PC-9 (cell line): ENCODE measurements at regions not wholly inside any gene's neighbourhood (a gene's known extent, or its start where the extent isn't known, plus 50 kb on each side); places are given as distances from the start of the nearest gene placed in this dataset.

Experiments
- BruUV-seq: library from RNA; stranded (reverse); fragments of 400-500 nt; replicated peaks from 2 replicates; lab custom pipeline; 2021; lab: Mats Ljungman, UMichigan
- CTCF ChIA-PET: fragments of 300-600 bp; sonication (Branson Sonifier 250); formaldehyde crosslinking; loops from one replicate; lab custom pipeline; 2022; ENCODE audit warnings: antibody characterized with exemption; lab: Charles Lee
- POLR2A ChIA-PET: fragments of 300-600 bp; sonication (Branson Sonifier 250); formaldehyde crosslinking; loops from one replicate; lab custom pipeline; 2022; ENCODE audit warnings: antibody characterized with exemption; ENCODE audit not compliant: unreplicated experiment; lab: Charles Lee
- DNase-seq, 2 experiments: peaks; one replicate each; pipeline versions ENCODE4 v3.0.0 to v3.0.0-alpha.2; 2015 to 2022; ENCODE audit warnings: mixed read lengths in 1 of 2
- H2AFZ ChIP-seq: fragments of 200-600 bp; sonication (generic); 2 replicates; pipeline ENCODE4 v1.8.1; 2017; ENCODE audit warnings: antibody characterized with exemption
- H3F3A ChIP-seq: fragments of 200-600 bp; sonication (generic); 2 replicates; pipeline ENCODE4 v1.8.1; 2017; ENCODE audit warnings: antibody characterized with exemption, mild to moderate bottlenecking, low read depth; ENCODE audit not compliant: insufficient read depth
- H3K27ac ChIP-seq: fragments of 200-600 bp; sonication (generic); 2 replicates; pipeline ENCODE4 v1.6.1; 2016; ENCODE audit warnings: mixed run types
- H3K27me3 ChIP-seq: fragments of 200-600 bp; sonication (generic); 2 replicates; pipeline ENCODE4 v1.6.1; 2016; ENCODE audit warnings: low read depth, mixed run types; ENCODE audit not compliant: insufficient read depth
- H3K36me3 ChIP-seq: fragments of 200-600 bp; sonication (generic); 2 replicates; pipeline ENCODE4 v1.6.1; 2016; ENCODE audit warnings: low read depth, mixed run types
- H3K4me1 ChIP-seq: fragments of 200-600 bp; sonication (generic); replicated peaks from 2 replicates; pipeline ENCODE4 v1.6.1; 2016; ENCODE audit warnings: mixed run types; ENCODE audit not compliant: insufficient read depth
- H3K4me2 ChIP-seq: fragments of 200-600 bp; sonication (generic); 2 replicates; pipeline ENCODE4 v1.6.1; 2017; ENCODE audit warnings: mixed run types
- H3K4me3 ChIP-seq: fragments of 200-600 bp; sonication (generic); 2 replicates; pipeline ENCODE4 v1.6.1; 2016; ENCODE audit warnings: mixed run types
- H3K79me2 ChIP-seq: fragments of 200-600 bp; sonication (generic); 2 replicates; pipeline ENCODE4 v1.6.1; 2017; ENCODE audit warnings: low read depth, mixed run types
- H3K9me2 ChIP-seq: fragments of 200-600 bp; sonication (generic); 2 replicates; pipeline ENCODE4 v1.8.1; 2017; ENCODE audit warnings: mild to moderate bottlenecking; ENCODE audit not compliant: insufficient read depth
- H3K9me3 ChIP-seq: fragments of 200-600 bp; sonication (generic); 2 replicates; pipeline ENCODE4 v1.8.1; 2016; ENCODE audit warnings: low read depth; ENCODE audit not compliant: insufficient read depth
- H4K20me1 ChIP-seq: fragments of 200-600 bp; sonication (generic); 2 replicates; pipeline ENCODE4 v1.8.1; 2017; ENCODE audit not compliant: insufficient read depth
- EZH2 ChIP-seq: fragments of 200-600 bp; sonication (generic); IDR thresholded peaks from 2 replicates; pipeline ENCODE4 v1.8.0; 2017; ENCODE audit warnings: antibody characterized with exemption, low read depth
- intact Hi-C: fragments of 100-400 bp; cut with micrococcal nuclease; formaldehyde crosslinking; loops from one replicate; pipeline ENCODE4 v1.10.0; 2022; ENCODE audit not compliant: unreplicated experiment
- TF ChIP-seq, protein P1 (sequence below): fragments of 200-600 bp; sonication (generic); conservative IDR thresholded peaks from 2 replicates; pipeline ENCODE4 v1.6.1; 2017; ENCODE audit warnings: mixed run types, antibody characterized with exemption, mild to moderate bottlenecking, moderate library complexity

DNA sequence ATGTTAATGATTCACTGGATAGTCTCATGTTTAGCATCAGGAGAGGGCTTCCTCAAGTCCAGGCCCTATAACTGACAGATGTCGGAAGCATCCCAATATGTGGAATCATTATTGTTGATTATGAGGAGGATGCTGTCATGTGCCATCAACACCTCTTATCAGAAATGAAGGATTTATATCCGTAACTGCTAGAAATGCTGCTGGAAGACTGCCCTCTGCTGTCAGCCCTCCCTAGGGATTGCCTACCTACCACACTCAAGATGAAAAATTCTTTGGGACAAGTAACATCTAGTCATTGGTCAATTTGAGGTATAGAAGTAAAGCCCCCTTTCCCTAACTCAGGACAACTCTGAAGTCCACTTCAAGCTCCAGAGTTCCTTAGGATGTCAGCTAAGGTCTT is 1166.5 kb upstream of the NXPH2 start:
- CTCF ChIA-PET = no interaction called here
- Histone ChIP-seq H3K4me1 (no peaks in the 10 kb centered on the region), H3F3A (no peaks in the 10 kb centered on the region), H3K9me2 (no peaks in the 10 kb centered on the region), H4K20me1 (no peaks in the 10 kb centered on the region), H3K4me3 (no peak overlapping the region), H2AFZ (no peak overlapping the region), H3K27me3 (no peaks in the 10 kb centered on the region), H3K79me2 (no peaks in the 10 kb centered on the region), H3K27ac (no peak overlapping the region), H3K4me2 (no peak overlapping the region), H3K9me3 (no peaks in the 10 kb centered on the region), H3K36me3 (no peaks in the 10 kb centered on the region)
- no peak for DNase-seq
- POLR2A ChIA-PET = no interaction called here
- TF ChIP-seq, protein P1, sequence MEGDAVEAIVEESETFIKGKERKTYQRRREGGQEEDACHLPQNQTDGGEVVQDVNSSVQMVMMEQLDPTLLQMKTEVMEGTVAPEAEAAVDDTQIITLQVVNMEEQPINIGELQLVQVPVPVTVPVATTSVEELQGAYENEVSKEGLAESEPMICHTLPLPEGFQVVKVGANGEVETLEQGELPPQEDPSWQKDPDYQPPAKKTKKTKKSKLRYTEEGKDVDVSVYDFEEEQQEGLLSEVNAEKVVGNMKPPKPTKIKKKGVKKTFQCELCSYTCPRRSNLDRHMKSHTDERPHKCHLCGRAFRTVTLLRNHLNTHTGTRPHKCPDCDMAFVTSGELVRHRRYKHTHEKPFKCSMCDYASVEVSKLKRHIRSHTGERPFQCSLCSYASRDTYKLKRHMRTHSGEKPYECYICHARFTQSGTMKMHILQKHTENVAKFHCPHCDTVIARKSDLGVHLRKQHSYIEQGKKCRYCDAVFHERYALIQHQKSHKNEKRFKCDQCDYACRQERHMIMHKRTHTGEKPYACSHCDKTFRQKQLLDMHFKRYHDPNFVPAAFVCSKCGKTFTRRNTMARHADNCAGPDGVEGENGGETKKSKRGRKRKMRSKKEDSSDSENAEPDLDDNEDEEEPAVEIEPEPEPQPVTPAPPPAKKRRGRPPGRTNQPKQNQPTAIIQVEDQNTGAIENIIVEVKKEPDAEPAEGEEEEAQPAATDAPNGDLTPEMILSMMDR = peak; percentile 30
- no peak for TF ChIP-seq EZH2
- BruUV-seq = no TSS peak
- intact Hi-C loops = no loop called here

DNA sequence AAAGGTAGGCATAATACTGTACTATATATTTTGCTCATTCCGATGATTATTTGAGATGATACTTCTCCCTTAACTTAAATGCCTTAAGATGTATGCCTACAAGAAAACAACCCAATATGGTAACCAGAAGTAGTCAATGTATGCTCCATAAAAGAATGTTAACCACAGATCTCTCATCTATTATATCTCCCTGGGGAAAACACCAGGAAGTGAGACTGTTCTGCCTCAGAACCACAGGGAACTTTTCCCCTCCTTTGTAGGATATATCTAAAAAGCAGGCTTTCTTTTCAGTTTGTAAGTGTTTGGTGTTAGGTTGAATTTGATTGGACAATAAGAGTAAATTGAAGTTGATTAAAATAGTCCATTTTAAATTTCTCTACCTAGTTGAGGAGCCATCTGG is 1160.5 kb upstream of the NXPH2 start:
- ChIA-PET CTCF (no interaction called here), POLR2A (no interaction called here)
- H3K27ac ChIP-seq = no peak overlapping the region
- no peaks in the 10 kb centered on the region for H3K9me3 ChIP-seq
- no peak for DNase-seq
- H3K27me3 ChIP-seq = no peaks in the 10 kb centered on the region
- H3K4me1 ChIP-seq = no peaks in the 10 kb centered on the region
- intact Hi-C loops = no loop called here
- H3F3A ChIP-seq = no peaks in the 10 kb centered on the region
- no peaks in the 10 kb centered on the region for H4K20me1 ChIP-seq
- no peaks in the 10 kb centered on the region for H3K79me2 ChIP-seq
- no peak overlapping the region for H2AFZ ChIP-seq
- no peaks in the 10 kb centered on the region for H3K9me2 ChIP-seq
- H3K36me3 ChIP-seq = no peaks in the 10 kb centered on the region
- BruUV-seq = no TSS peak
- TF ChIP-seq EZH2 = no peak
- H3K4me3 ChIP-seq = no peak overlapping the region
- no peak overlapping the region for H3K4me2 ChIP-seq

DNA sequence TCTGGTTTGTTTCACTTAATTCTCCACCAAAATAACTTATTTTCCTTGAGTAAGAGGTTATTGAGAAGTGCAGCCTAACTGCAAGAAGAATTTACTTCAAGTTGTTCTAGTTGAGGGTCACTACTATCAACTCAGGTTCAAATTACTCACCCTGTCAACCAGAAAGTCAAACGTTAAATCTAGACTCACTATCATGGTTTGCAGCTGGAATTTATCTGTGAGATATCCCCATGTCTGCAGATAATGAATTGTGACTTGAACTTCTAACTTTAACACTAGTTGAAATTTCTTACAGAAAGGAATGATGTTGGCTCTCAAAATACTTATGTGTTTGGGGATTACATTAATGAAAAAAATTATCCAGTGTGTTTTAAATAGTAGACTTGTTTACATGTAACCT is 1145.7 kb upstream of the NXPH2 start:
- no peak overlapping the region for H3K4me3 ChIP-seq
- no peak for DNase-seq
- no peak overlapping the region for H3K27ac ChIP-seq
- H3K9me3 ChIP-seq = no peaks in the 10 kb centered on the region
- BruUV-seq = no TSS peak
- H3K79me2 ChIP-seq = no peaks in the 10 kb centered on the region
- intact Hi-C loops = no loop called here
- no peak overlapping the region for H2AFZ ChIP-seq
- no peaks in the 10 kb centered on the region for H3K4me1 ChIP-seq
- ChIA-PET POLR2A (no interaction called here), CTCF (no interaction called here)
- no peaks in the 10 kb centered on the region for H3F3A ChIP-seq
- no peak overlapping the region for H3K4me2 ChIP-seq
- no peaks in the 10 kb centered on the region for H3K27me3 ChIP-seq
- no peak for TF ChIP-seq EZH2
- TF ChIP-seq, protein P1 = no peak
- no peaks in the 10 kb centered on the region for H4K20me1 ChIP-seq
- H3K9me2 ChIP-seq = no peaks in the 10 kb centered on the region
- no peaks in the 10 kb centered on the region for H3K36me3 ChIP-seq

DNA sequence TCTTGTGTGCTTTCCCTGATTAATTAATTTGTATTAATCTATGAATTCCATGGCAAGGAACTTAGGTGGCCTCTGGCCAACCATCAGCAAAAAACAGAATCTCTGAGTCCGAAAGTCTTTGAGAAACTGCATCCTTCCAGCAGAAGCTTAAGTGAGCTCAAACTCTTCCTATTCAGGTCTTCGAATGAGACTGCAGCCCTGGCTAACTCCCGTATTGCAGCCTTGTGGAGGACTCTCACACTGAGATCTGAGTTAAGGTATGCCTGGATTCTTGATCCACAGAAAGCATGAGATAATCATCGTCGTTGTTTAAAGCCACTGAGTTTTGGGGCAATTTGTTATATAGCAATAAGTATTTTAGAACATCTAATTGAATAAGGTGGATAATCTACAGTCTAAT is 1143.9 kb upstream of the NXPH2 start:
- no peaks in the 10 kb centered on the region for H3K27me3 ChIP-seq
- H3K27ac ChIP-seq = no peak overlapping the region
- CTCF ChIA-PET = no interaction called here
- no peaks in the 10 kb centered on the region for H3K36me3 ChIP-seq
- intact Hi-C loops = no loop called here
- no peak overlapping the region for H3K4me3 ChIP-seq
- H3K79me2 ChIP-seq = no peaks in the 10 kb centered on the region
- DNase-seq = no peak
- no peak overlapping the region for H3K4me2 ChIP-seq
- H3K9me2 ChIP-seq = no peaks in the 10 kb centered on the region
- POLR2A ChIA-PET = no interaction called here
- no peaks in the 10 kb centered on the region for H4K20me1 ChIP-seq
- H3K4me1 ChIP-seq = no peaks in the 10 kb centered on the region
- H2AFZ ChIP-seq = no peak overlapping the region
- TF ChIP-seq, protein P1 = no peak
- no TSS peak for BruUV-seq
- no peaks in the 10 kb centered on the region for H3K9me3 ChIP-seq
- H3F3A ChIP-seq = no peaks in the 10 kb centered on the region
